ENCODE measurements at regions not wholly inside any gene's neighbourhood (a gene's known extent, or its start where the extent isn't known, plus 50 kb on each side); places are given as distances from the start of the nearest gene placed in this dataset.

- ChIA-PET POLR2A (ENCODE audit: low non-redundant PET) (no interaction called here), CTCF (no interaction called here)
- TF ChIP-seq EZH2 (IDR thresholded peaks at IDR 0.05; ENCODE audit: borderline replicate concordance, low read depth, low read length, poor library complexity, severe bottlenecking) (no peak), CTCF (conservative IDR thresholded peaks at IDR 0.05; ENCODE audit: low read depth, low read length) (no peak)
- intact Hi-C loops (cut with micrococcal nuclease; ENCODE audit: unreplicated experiment), result no loop called here
- H3K4me3 ChIP-seq (ENCODE audit: low read depth, low read length, poor library complexity, severe bottlenecking), result no peak overlapping the region
- H3K4me1 ChIP-seq (ENCODE audit: insufficient read depth, low read length, poor library complexity, severe bottlenecking), result no peaks in the 10 kb centered on the region
- H3K27ac ChIP-seq (ENCODE audit: low read depth, low read length, poor library complexity, severe bottlenecking), result no peak overlapping the region
- no TSS peak for BruUV-seq (replicated peaks)
- no peaks in the 10 kb centered on the region for H3K9me3 ChIP-seq (ENCODE audit: low read depth, low read length, poor library complexity, severe bottlenecking)
- no peaks in the 10 kb centered on the region for H3K27me3 ChIP-seq (replicated peaks; ENCODE audit: insufficient read depth, low read depth, low read length, poor library complexity)
- H3K36me3 ChIP-seq (ENCODE audit: insufficient read depth, low read length, poor library complexity, severe bottlenecking), result no peaks in the 10 kb centered on the region
- DNase-seq (ENCODE audit: low spot score), result no peak
These were observed 56.6 kb upstream of the LMNB1 start for GRCh38 chr5:126720369-126720768.

GRCh38 chr5:126723643-126724042 is 53.3 kb upstream of the LMNB1 start:
- no peaks in the 10 kb centered on the region for H3K27me3 ChIP-seq (replicated peaks; ENCODE audit: insufficient read depth, low read depth, low read length, poor library complexity)
- H3K4me3 ChIP-seq (ENCODE audit: low read depth, low read length, poor library complexity, severe bottlenecking), result no peak overlapping the region
- CTCF ChIA-PET, result no interaction called here
- BruUV-seq (replicated peaks), result no TSS peak
- TF ChIP-seq CTCF (conservative IDR thresholded peaks at IDR 0.05; ENCODE audit: low read depth, low read length) (no peak), EZH2 (IDR thresholded peaks at IDR 0.05; ENCODE audit: borderline replicate concordance, low read depth, low read length, poor library complexity, severe bottlenecking) (no peak)
- intact Hi-C loops (cut with micrococcal nuclease; ENCODE audit: unreplicated experiment), result no loop called here
- DNase-seq (ENCODE audit: low spot score), result peak; percentile 18
- POLR2A ChIA-PET (ENCODE audit: low non-redundant PET), result no interaction called here
- H3K27ac ChIP-seq (ENCODE audit: low read depth, low read length, poor library complexity, severe bottlenecking), result no peak overlapping the region
- no peaks in the 10 kb centered on the region for H3K9me3 ChIP-seq (ENCODE audit: low read depth, low read length, poor library complexity, severe bottlenecking)
- no peaks in the 10 kb centered on the region for H3K36me3 ChIP-seq (ENCODE audit: insufficient read depth, low read length, poor library complexity, severe bottlenecking)
- H3K4me1 ChIP-seq (ENCODE audit: insufficient read depth, low read length, poor library complexity, severe bottlenecking), result no peaks in the 10 kb centered on the region
